ENCODE measurements at regions not wholly inside any gene's neighbourhood (a gene's known extent, or its start where the extent isn't known, plus 50 kb on each side); places are given as distances from the start of the nearest gene placed in this dataset.

- intact Hi-C loops (cut with micrococcal nuclease), result no loop called here
These were observed 268.2 kb upstream of the NR5A2 start for GRCh38 chr1:199759268-199759730.

GRCh38 chr1:199762572-199762971, 264.9 kb upstream of the NR5A2 start:
- intact Hi-C loops (cut with micrococcal nuclease), result no loop called here

DNA sequence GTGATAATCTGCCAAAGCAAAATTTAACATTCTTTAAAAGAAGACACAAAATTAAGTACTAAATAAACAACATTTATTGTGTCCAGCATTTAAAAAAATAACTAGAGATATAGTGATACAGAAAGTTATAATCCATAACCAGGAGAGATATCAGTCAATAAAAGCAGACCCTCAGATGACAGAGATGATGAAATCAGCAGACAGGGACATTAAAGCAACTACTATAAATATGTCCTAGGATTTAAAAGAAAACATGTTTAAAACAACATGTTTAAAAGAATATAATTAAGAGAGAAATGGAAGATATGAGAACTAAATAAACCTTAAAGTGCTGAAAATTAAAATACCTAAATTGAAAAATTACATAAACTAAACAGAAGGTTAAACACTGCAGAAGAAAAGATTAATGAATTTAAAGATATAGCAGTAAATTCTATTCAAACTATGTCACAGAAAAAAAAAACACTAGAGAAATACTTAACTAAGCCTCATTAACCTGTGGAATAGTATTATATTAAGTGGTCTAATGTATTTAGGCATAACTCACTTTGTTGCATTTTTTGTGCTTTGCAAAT, 261.2 kb upstream of the NR5A2 start:
- intact Hi-C loops (cut with micrococcal nuclease), result no loop called here

DNA sequence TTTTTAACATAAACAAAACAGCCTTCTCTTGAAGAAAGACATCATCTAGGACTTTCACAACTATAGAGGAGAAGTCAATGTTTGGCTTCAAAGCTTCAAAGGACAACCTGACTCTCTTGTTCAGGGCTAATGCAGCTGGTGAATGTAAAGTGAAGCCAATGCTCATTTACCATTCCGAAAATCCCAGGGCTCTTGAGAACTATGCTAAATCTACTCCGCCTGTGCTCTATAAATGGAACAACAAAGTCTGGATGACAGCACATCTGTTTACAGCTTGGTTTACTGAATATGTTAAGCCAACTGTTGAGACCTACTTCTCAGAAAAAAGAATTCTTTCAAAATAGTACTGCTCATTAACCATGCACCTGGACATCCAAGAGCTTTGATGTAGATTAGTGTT, 259.8 kb upstream of the NR5A2 start:
- intact Hi-C loops (cut with micrococcal nuclease), result no loop called here

DNA sequence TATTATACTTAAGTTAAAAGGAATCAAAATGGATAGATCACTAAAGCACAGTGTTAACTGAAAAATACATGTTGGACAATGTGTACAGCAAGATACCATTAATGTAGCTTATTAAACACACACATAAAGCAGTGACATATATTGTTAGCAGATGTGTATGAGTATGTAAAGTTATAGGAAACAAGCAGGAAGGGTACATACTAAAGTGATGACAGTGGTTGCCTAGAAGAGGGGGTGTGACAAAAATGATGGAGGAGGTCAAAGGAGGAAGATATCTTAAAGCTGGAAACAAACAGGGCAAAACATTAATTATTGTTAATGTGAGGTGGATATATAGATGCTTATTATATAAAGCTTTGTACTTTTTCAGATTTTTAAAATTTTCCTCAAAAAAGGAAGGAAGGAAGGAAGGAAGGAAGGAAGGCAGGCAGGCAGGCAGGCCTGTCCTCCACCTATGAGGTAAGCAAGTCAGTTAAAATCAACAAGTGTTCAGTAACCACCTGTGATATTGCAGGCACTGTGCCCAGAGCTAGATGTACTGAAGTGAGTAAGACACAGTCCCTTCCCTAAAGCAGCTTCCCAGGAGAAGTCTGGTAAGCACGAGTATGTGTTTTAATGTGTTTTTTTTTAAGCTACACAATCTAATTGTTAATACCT, 252.9 kb upstream of the NR5A2 start:
- intact Hi-C loops (cut with micrococcal nuclease), result no loop called here

DNA sequence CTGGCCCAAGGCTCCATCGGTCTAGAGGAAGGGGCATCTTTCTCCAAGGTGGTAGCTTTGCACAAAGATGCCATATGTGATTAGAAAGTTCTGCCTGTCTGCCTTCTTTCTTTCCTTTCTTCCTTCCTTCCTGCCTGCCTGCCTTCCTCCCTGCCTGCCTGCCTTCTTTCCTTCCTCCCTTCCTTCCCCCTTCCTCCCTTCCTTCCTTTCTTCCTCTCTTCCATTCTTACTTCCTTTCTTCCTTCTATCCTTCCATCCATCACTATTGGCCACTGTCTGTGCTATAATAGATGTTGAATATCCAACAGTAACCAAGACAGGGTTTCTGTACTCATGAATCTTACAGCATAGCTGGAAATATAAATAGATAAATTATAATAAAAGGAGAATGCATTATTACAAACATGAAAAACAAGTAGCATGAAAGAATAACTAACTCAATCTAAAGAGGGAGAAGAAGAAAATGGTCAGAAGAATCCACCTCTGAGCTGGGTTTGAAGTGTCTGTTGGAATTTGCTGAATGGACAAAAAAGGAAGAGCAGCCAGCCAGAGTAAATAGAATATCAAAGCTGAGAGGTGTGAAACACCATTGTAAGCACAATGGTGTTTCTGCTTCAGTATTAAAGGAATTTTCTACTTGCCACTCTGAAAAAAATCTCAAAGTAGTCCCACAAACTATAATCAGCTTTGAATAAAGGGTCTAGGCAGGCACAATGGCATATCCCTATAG, 250.6 kb upstream of the NR5A2 start:
- intact Hi-C loops (cut with micrococcal nuclease), result no loop called here

DNA sequence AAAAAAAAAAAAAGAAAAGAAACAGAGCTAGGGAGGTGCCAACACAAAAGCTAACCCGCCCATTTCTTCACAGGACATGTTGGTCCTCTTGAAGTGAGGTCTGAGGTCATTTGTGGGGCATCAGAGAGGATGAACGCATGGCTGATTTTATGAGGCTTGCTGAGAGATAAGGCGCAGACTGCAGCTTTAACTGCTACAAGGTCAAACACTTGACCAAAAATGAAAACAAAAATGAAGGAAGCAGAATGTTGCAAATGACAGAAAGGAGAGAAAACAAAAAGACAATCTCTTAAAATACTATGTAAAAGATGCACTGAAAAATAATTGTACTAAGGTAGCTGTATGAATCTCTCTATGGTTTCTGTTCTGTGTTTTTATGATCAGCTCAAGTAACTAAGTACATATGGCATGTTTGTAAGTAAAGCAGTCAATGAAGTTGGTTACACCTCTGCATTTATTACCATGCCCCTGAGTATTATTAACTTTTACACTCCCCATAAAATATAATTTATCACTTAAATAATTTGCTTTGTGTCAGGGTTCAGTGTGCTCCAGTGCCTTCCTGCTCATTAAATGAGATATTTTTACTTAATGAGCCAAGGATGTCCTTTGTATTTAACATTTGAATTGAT, 249.1 kb upstream of the NR5A2 start:
- intact Hi-C loops (cut with micrococcal nuclease), result no loop called here

GRCh38 chr1:199780091-199780490, 247.4 kb upstream of the NR5A2 start:
- intact Hi-C loops (cut with micrococcal nuclease), result no loop called here

DNA sequence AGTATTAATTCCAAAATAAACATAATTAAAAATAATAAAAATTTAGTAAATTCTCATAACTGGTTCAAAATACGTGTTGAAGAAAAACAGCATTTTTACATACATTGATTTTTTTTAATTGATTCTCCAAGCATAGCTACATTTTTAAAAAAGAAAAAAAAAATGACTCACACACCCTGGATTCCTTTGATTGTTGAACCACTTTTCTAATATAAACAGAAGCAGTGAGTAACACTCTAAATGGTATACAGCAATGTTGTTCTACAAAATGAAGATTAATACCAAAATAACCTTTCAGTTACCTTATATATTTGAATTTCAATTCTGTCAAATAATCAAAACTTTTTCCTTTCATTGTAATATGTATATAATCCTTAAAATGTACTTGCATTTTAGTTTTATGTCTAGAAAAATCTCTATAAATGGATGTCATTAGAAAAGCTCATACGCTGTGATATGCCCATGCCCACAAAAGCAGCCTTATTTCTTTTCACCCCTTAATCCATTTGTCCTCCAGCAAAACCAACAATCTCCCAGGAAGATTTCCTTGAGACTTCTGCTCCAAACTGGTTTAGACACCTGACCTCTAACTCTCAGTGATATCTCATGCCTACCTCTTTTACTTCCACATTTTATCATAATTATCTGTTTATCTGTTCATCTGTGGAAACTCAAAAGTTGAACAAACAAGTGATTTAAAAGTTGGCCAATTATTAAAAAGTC, 246.4 kb upstream of the NR5A2 start:
- intact Hi-C loops (cut with micrococcal nuclease), result no loop called here

- intact Hi-C loops (cut with micrococcal nuclease), result no loop called here
These were observed 243.2 kb upstream of the NR5A2 start for GRCh38 chr1:199784138-199784895.

DNA sequence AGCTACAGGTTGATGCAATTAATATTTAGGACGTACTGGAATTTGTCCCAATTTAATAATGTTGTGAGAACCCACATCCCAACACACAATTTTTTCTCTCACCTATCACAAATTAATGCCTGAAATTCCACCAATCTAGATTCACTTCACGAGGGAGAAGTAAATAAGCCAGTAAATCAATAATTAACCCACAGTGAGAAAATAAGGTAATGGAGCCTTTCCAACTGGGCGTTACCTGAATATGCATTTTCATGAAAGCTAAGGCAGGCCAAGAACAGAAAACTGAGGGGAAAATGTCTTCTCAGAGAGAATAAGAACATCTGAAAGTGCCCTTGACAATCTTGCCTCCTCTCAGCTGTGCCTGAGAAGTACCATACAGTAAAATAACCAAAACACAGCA, 240.8 kb upstream of the NR5A2 start:
- intact Hi-C loops (cut with micrococcal nuclease), result no loop called here

DNA sequence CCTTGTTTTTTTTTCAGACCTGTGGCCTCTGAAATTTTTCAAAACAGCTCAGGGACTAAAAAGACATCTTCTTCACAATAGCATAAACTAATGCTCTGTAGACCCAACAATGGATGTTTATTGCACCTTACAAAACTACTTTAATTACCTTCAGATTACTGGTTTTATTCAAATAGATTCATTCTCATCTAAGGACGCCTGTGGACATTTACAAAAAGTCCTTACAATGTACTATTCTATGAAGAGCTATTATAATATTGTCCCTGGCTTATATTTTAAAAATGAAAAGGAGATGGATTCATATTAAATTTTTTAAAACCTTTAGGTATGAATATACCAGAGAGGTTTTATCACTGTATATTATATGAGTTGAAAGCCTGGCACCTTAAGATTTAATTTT, 238.4 kb upstream of the NR5A2 start:
- intact Hi-C loops (cut with micrococcal nuclease), result no loop called here

- intact Hi-C loops (cut with micrococcal nuclease), result no loop called here
These were observed 236.0 kb upstream of the NR5A2 start for GRCh38 chr1:199791495-199791894.

DNA sequence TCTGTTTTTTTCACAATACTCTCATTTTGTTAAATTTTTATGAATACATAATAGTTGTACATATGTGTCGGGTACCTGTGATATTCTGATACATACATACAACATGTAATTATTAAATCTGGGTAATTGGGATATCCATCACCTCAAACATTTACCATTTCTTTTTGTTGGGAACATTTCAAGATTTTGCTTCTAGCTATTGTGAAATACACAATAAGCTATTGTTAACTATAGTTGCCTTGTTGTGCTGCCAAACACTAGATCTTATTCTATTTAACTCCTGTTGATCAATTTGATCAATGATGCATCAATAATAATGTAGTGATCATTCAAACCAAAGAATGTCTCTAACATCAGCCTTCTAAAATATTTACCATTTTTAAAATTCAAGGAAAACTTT, 234.6 kb upstream of the NR5A2 start:
- intact Hi-C loops (cut with micrococcal nuclease), result no loop called here

DNA sequence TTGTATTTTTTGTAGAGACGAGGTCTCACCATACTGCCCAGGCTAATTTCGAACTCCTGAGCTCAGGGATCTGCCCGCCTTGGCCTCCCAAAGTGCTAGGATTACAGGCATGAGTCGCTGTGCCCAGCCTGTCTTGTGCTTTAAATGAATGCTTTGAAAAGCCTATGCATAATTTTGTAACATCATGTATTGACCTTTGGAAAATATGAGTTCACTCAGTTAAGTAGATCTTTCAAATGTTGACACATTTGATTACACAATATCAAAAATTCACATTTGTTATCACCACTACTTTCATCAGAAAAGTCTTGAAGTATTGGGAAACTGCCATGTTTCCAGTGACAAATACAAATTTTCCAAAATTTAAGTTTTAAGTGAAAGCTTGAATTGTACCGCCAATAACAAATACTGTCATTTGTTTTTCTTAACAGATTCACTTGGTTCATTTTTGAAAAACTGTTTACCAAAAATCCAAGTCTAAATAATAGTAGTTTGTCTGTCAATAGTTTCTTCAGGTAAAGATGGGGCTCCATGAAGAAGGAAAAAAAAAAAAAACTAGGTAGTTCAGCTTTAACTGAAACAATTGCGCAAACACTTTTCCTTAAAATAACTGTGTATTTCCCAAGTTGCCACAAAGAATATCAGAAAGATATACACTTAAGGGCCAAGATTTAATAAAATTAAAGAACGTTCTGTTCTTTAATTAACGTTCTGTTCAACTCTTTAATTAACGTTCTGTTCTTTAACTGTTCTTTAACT, 233.2 kb upstream of the NR5A2 start:
- intact Hi-C loops (cut with micrococcal nuclease), result no loop called here

DNA sequence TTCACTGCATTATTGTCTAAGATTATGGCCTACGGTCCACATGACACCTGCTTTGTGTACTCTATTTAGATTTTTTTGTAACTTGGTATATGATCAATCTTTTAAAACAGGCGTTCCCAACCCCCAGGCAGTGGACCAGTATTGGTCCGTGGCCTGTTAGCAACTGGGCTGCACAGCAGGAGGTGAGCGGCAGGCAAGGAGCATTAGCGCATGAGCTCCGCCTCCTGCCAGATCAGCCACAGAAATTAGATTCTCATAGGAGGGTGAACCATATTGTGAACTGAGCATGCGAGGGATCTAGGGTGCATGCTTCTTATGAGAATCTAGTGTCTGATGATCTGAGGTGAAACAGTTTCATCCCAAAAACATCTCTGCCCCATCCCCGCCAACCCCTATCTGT, 228.4 kb upstream of the NR5A2 start:
- intact Hi-C loops (cut with micrococcal nuclease), result no loop called here

DNA sequence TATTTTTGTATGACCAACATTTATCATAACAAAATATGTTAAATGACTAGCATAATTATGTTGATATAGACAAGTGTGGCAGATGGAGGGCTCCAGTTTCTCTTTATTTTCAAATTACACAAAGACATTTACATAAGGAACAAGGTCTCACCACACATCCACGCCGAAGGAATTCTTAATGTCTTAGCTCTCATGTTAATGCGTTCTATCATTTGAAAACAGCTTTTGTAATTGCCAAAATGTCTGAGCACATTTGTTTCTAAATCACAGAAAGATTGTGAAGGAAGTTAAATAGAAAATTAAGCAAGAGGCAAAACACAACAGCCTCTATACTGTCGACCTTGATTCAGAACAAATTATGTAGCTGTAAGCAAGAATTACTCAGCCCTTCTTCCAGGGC, 223.0 kb upstream of the NR5A2 start:
- intact Hi-C loops (cut with micrococcal nuclease), result no loop called here

DNA sequence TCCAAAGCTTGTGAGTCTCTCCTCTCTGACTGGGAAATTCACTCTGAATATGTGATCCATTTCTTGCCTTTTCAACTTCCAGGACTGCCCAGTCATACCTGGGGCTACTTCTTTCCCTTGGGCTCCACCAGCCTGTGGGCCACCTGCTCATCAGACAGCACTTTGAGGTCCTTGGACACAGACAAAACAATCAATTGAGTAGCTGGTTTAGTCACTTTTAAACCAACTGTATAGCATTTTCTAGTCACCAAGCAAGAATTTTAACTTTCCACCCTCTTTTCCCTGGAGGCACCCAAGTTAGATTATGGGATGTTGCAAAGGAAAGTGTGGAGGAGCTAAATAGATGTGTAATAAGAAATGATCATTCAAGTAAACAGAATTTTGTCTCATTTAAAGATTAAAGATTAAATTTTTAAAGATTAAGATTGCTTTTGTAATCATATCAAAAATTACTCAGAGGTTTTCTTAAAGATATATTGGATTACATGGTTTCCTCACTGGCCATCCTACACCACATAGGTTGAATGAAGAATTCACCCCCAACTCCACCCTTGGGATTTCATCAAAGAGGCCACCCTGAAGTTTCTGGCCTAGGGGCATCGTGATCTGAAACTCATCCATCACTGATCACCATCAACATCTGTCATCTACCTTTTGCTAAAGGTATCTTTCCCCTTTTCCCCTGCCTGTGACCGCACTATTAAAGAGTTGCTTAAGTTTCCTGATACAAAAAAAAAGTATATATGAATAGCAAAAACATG, 219.2 kb upstream of the NR5A2 start:
- intact Hi-C loops (cut with micrococcal nuclease), result no loop called here

- intact Hi-C loops (cut with micrococcal nuclease), result no loop called here
These were observed 218.2 kb upstream of the NR5A2 start for GRCh38 chr1:199809311-199809710.
